Stomach smooth muscle (tissue), 2 donors: ENCODE measurements at regions not wholly inside any gene's neighbourhood (a gene's known extent, or its start where the extent isn't known, plus 50 kb on each side); places are given as distances from the start of the nearest gene placed in this dataset.
A peak's percentile ranks its signal among the peaks of the same experiment; 100 is the strongest.
"Not testable (repeated sequence)": the region's sequence is repeated elsewhere in the genome, so short reads cannot be mapped to it uniquely, and the experiment has no call there.

Experiments
- H3K27ac ChIP-seq: one replicate; pipeline ENCODE4 v1.7.0; 2013; ENCODE audit warnings: mild to moderate bottlenecking, low read length, inconsistent platforms
- H3K27me3 ChIP-seq, 2 donors: one replicate each; pipeline ENCODE4 v1.7.0; 2013; ENCODE audit warnings: low read length in 2 of 2; ENCODE audit not compliant: insufficient read depth in 2 of 2, control insufficient read depth in 1 of 2
- H3K36me3 ChIP-seq, 2 donors: one replicate each; pipeline ENCODE4 v1.7.0; 2013; ENCODE audit warnings: low read length in 2 of 2; ENCODE audit not compliant: control insufficient read depth in 2 of 2, insufficient read depth in 2 of 2
- H3K4me1 ChIP-seq: one replicate; pipeline ENCODE4 v1.7.0; 2013; ENCODE audit warnings: low read length; ENCODE audit not compliant: control insufficient read depth, insufficient read depth
- H3K4me3 ChIP-seq, 2 donors: one replicate each; pipeline ENCODE4 v1.7.0; 2013; ENCODE audit warnings: low read length in 2 of 2
- H3K9ac ChIP-seq, 2 donors: one replicate each; pipeline ENCODE4 v1.7.0; 2013; ENCODE audit warnings: low read length in 2 of 2, mild to moderate bottlenecking in 1 of 2
- H3K9me3 ChIP-seq, 2 donors: one replicate each; pipeline ENCODE4 v1.7.0; 2013; ENCODE audit warnings: low read length in 2 of 2; ENCODE audit not compliant: control insufficient read depth in 2 of 2
- donor health status: healthy.
- donor health status: Pancreatic carcinoma.

DNA sequence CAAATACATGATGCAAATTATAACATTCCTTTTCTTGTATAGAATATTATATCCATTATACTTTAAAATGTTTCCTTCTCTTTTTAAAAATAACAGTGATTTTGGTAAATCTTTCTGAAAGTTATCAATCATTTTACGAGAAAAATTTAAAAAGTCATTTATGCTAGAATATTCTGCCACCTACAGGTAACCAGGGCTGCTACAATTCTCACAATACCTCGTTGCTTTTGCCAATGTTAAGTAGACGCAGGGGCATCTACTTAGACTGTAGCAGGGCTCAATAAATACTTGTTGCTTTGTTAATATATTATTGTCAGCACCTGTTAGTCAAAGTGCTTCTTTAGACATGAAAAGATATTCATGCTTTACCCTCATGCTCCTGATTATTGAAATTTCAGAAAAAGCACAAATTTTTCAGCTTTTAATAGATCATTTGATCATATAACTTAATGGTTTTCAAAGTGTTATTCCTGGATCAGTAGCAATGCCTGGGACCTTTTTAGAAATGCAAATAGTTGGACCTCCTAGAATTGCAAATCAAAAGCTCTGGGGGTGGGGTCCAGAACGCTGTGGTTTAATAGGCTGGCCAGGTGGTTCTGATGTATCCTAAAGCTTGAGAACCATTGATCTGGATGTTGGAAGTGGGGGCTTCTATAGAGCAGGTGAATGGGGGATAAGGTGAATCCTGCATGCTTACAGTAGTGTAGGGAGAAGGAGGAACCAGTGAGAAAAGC, 223.6 kb upstream of the PDZRN3 start:
- H3K27me3 ChIP-seq: no peaks in the 10 kb centered on the region
- H3K36me3 ChIP-seq: no peaks in the 10 kb centered on the region
- H3K9me3 ChIP-seq: no peaks in the 10 kb centered on the region
- no peak overlapping the region for H3K9ac ChIP-seq
- no peak overlapping the region for H3K4me3 ChIP-seq
- H3K4me1 ChIP-seq: no peaks in the 10 kb centered on the region
- no peak overlapping the region for H3K27ac ChIP-seq

DNA sequence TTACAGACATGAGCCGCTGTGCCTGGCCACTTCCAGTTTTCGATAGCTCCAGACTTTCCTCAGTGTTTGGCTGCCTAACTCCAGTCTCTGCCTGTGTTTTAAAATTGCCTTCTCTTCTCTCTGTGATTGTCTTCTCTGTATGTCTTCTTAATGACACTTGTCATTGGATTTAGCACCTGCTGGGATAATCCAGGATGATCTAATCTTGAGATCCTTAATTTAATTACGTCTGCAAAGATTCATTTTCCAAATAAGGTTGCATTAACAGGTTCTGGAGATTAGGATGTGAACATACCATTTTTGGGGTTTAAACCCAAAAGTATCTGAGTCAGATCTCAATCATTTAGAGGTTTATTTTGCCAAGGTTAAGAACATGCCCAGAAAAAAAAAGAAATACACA, 222.2 kb upstream of the PDZRN3 start:
- H3K4me1 ChIP-seq: no peaks in the 10 kb centered on the region
- H3K4me3 ChIP-seq: no peak overlapping the region
- no peak overlapping the region for H3K9ac ChIP-seq
- no peaks in the 10 kb centered on the region for H3K36me3 ChIP-seq
- no peaks in the 10 kb centered on the region for H3K9me3 ChIP-seq
- H3K27me3 ChIP-seq: no peaks in the 10 kb centered on the region
- H3K27ac ChIP-seq: no peak overlapping the region

DNA sequence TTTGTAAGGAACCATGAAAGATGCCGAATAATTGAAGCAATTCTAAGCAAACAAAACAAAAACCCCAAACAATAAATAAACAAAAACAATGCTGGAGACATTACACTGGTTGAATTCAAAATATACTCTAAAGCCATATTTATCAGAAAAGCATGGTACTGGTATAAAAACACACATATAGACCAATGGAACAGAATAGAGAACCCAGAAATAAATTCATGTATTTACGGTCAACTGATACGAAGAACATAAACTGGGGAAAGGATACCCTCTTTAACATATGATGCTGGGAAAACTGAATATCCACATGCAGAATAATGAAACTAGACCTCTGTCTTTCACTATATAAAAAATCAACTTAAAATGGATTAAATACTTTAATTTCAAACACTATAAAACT, 214.3 kb upstream of the PDZRN3 start:
- no peaks in the 10 kb centered on the region for H3K36me3 ChIP-seq
- no peak overlapping the region for H3K4me3 ChIP-seq
- H3K27me3 ChIP-seq: no peaks in the 10 kb centered on the region
- H3K27ac ChIP-seq: no peak overlapping the region
- H3K4me1 ChIP-seq: no peaks in the 10 kb centered on the region
- H3K9me3 ChIP-seq: no peaks in the 10 kb centered on the region
- no peak overlapping the region for H3K9ac ChIP-seq

DNA sequence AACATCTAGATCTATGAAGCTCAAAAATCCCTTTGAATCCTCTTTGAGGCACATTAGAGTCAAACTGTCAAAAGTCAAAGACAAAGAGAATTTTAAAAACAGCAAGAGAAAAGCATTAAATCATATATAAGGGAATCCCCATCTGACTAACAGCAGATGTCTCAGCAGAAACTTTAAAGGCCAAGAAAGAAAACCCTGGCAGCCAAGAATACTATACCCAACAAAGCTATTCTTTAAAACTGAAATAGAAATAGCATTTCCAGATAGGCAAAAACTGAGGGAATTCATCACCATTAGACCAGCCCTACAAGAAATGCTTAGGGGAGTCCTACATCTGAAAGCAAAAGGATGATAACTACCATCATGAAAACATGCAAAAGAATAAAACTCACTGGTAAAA, 211.2 kb upstream of the PDZRN3 start:
- Histone ChIP-seq H3K4me3 (no peak overlapping the region), H3K27ac (no peak overlapping the region), H3K4me1 (no peaks in the 10 kb centered on the region), H3K9ac (no peak overlapping the region), H3K9me3 (no peaks in the 10 kb centered on the region), H3K36me3 (no peaks in the 10 kb centered on the region), H3K27me3 (no peaks in the 10 kb centered on the region)

DNA sequence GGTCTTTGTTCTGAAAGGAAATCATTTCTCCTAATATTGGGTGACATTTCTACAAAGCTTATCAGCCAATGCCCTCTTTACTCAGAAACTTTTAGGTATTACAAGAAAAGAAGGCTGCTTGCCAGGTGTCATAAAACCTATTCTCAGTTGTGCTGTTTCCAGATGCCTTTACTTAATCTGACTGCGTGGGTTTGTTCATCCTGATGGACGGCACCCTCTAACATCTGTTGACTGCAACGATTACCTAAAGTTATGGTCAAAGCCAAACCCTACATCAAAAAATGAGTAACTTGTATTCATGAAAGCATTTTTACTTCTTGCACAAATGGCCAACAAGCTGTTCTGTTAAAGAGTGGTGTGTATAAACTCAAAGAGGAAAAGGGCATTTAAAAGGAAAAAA, 207.7 kb upstream of the PDZRN3 start:
- Histone ChIP-seq H3K9ac (no peak overlapping the region), H3K9me3 (no peaks in the 10 kb centered on the region), H3K27me3 (no peaks in the 10 kb centered on the region), H3K4me3 (no peak overlapping the region), H3K36me3 (no peaks in the 10 kb centered on the region), H3K27ac (no peak overlapping the region), H3K4me1 (peaks cover 7% of the 10 kb centered on the region)

DNA sequence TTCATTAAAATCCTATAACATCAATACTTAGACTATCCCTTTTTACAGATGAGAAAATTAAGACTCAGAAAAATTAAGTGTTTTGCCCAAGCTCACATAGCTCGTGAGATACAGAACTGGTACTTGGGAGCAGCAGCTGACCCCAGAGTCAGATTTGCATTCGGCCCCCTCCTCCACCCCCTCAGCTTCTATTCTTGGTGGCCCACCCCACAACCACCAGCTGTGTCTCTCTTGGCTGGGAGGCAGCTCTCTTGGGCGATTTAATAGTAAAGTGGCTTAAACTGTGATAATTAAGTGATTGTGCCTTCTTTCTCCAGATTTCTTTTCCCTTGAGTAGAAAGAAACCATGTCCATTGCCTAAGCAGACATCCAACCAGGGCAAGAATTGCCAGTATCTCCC, 203.6 kb upstream of the PDZRN3 start:
- Histone ChIP-seq H3K4me1 (peaks cover 12% of the 10 kb centered on the region), H3K9me3 (no peaks in the 10 kb centered on the region), H3K27ac (peak overlapping the region; percentile 2), H3K27me3 (no peaks in the 10 kb centered on the region), H3K36me3 (no peaks in the 10 kb centered on the region), H3K9ac (no peak overlapping the region), H3K4me3 (no peak overlapping the region)

DNA sequence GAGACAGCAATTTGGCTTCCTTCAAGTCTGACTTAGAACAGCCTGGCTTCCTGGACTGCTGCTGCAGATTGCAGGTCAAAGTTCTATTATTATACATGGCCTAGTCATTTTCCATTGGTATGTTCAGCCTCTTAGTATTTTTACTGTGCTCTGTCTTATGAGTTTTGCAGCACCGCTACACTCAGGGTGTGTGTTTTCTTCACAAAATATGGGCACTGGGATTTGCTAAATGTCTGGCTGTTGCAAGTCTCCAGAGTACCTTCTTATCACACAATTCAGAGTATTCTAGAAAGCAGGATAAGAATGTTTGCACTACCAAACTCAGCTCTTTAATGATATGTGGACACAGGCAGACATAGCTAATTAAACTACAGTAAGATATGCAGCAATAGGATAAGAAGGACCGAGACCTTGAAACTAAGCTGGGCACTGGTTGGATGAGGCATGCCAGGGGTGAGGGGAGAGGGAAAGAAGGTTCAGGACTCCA, 203.0 kb upstream of the PDZRN3 start:
- peaks cover 12% of the 10 kb centered on the region for H3K4me1 ChIP-seq
- H3K9me3 ChIP-seq: no peaks in the 10 kb centered on the region
- no peaks in the 10 kb centered on the region for H3K36me3 ChIP-seq
- no peaks in the 10 kb centered on the region for H3K27me3 ChIP-seq
- no peak overlapping the region for H3K9ac ChIP-seq
- peak overlapping the region; percentile 2 for H3K27ac ChIP-seq
- no peak overlapping the region for H3K4me3 ChIP-seq

DNA sequence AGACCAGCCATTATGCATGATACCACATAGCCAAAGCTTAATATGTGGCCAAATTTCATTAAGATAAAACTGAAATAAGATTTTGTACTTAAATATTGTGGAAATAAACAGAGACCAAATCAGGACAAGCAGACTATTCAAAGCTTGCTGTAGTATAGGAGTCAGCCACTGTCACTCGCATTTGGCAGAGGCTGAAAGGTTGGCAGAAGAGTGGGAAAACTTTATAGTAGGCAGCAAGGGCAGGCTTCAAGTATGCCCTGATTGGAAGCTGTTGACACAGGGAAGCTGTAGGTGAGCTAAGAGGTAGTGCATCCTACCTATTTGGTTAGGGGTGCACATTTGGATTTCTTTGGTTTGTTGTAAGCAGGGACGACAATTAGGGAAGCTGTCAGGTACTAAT, 202.5 kb upstream of the PDZRN3 start:
- Histone ChIP-seq H3K9me3 (no peaks in the 10 kb centered on the region), H3K9ac (no peak overlapping the region), H3K36me3 (no peaks in the 10 kb centered on the region), H3K27me3 (no peaks in the 10 kb centered on the region), H3K4me1 (peaks cover 12% of the 10 kb centered on the region), H3K4me3 (no peak overlapping the region), H3K27ac (peak overlapping the region; percentile 2)

DNA sequence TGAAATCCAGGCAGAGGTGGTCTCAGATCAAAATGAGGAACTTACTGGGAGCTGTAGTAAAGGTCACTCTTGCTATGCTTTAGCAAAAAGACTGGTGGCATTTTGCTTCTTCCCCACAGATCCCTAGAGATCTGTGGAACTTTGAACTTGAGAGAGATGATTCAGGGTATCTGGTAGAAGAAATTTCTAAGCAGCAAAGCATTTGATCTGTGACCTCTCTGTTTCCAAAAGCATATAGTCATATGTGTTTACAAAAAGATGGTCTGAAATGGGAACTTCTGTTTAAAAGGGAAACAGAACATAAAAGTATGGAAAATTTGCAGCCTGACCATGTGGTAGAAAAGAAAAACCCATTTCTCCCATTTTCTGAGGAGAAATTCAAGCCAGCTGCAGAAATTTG, 196.2 kb upstream of the PDZRN3 start:
- H3K9ac ChIP-seq, H3K4me1 ChIP-seq, H3K27me3 ChIP-seq, H3K9me3 ChIP-seq, H3K36me3 ChIP-seq, H3K4me3 ChIP-seq, H3K27ac ChIP-seq: not testable (repeated sequence)

DNA sequence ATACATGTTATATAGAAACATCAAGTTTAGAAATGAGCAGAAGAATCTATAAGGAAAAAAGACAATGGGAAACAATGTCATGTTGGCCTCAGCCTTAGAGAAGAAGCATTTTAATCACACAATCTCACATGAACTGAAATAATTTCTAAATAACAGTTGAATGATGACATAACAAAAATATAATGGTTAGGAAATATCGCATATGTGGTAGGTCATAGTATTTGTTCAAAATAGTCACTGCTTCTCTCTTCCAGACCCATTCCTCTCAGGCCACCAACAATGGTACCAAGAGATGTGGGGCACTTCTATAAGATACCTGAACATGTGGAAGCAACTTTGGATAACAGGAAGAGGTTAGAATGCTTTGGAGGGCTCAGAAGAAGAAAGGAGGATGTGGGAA, 195.7 kb upstream of the PDZRN3 start:
- H3K36me3 ChIP-seq: no peaks in the 10 kb centered on the region
- H3K9ac ChIP-seq: no peak overlapping the region
- H3K9me3 ChIP-seq: no peaks in the 10 kb centered on the region
- H3K27me3 ChIP-seq: no peaks in the 10 kb centered on the region
- no peak overlapping the region for H3K27ac ChIP-seq
- no peak overlapping the region for H3K4me3 ChIP-seq
- no peaks in the 10 kb centered on the region for H3K4me1 ChIP-seq

DNA sequence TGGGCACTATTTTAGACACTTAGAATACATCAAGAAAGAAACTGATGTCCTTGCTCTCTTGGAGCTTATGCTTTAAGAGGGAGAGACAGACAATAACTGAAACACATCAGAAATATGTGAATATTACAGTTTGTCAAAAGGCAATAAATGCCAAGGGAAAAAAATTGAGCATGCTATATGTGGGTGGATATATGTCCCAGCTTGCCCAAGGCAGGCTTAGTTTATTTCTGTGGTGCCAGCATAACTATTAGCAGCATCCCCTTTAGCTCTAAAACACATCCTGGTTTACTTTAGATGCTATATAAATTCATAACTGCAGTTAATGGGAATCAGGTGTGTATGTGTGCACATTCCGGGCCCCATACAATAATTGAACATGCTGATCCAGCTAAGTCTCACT, 191.2 kb upstream of the PDZRN3 start:
- H3K4me3 ChIP-seq: no peak overlapping the region
- H3K27ac ChIP-seq: no peak overlapping the region
- no peaks in the 10 kb centered on the region for H3K4me1 ChIP-seq
- no peaks in the 10 kb centered on the region for H3K27me3 ChIP-seq
- no peaks in the 10 kb centered on the region for H3K36me3 ChIP-seq
- H3K9ac ChIP-seq: no peak overlapping the region
- no peaks in the 10 kb centered on the region for H3K9me3 ChIP-seq
